GM21381 (cell line): ENCODE measurements at regions not wholly inside any gene's neighbourhood (a gene's known extent, or its start where the extent isn't known, plus 50 kb on each side); places are given as distances from the start of the nearest gene placed in this dataset.

Source experiments
- ATAC-seq: cut with Tn5 transposase; IDR thresholded peaks from one replicate; pipeline ENCODE4 v1.9.1; 2021; ENCODE audit warnings: mild to moderate bottlenecking, moderate library complexity; ENCODE audit not compliant: unreplicated experiment

DNA sequence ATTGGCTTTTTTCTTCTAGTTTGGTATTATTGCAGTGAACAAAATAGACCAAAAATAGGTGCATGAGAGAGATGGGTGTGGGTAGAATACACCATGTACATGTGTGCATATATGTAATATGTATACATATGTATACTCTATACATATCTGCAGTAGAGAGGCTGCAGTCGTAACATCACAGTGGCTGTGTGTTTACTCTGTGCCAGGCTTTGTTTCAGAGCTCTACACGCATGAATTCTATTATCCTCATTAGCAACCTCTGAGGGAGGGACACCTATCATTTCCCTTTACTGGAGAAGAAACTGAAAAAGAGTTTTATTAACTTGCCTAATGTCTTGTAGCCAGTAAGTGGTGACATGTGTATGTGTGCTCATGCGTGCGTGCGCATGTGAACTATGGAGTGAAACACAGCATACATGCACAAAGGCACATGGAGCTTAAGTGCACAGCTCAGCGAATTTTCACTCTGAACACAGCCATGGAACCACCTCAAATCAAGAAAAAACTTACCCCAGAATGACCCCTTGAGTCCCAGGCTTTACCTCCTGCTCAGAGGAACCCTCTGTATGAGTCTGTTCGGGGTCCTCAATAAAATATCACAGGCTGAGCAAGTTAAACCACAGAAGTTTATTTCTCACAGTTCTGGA is 452.5 kb downstream of the CDH26 start:
- ATAC-seq, result no peak

DNA sequence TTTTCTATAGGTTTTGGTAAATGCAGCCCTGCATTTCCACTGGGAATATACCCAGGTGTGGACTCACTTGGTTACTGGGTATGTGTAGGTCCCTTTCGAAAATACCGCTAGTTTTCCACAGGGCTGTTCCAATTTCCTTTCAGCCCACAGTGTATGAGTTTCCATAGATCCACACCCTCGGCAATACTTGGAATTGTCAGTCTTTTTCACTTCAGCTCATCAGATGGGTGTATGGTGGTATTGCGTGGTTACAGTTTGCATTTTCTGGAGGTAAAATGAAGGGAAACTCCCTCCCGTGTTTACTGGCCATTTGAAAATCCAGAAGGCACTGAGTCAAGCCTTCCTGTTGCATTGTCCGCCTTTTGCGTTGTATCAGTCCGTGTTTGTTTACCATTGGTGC is 453.6 kb downstream of the CDH26 start:
- ATAC-seq, result no peak

DNA sequence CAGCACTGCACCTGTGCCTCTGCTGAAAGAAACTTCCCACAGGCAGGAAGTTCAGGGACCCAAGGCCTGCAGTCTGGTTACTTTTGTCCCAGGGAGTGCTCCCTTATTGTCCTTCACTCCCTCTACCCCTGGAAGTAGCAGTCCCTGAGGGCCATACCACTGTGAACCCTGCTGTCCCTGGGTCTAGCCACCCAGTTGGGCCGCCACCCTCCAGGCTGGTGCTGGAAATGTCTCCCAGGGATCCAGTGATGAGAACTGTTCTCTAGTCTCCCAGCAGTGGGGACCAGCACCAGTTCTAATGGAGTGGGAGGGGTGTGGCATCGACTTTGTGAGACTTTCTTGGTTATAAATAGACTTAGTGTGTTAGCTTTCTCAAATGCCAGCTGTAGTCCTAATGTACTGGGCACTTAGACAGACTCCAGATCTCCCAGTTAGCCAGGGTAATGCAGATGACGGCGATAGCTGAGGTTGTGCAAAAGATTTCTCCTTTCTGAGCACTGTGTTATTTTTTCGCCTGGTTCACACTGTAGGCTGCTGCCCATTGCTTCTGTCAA is 462.5 kb downstream of the CDH26 start:
- ATAC-seq, result no peak

DNA sequence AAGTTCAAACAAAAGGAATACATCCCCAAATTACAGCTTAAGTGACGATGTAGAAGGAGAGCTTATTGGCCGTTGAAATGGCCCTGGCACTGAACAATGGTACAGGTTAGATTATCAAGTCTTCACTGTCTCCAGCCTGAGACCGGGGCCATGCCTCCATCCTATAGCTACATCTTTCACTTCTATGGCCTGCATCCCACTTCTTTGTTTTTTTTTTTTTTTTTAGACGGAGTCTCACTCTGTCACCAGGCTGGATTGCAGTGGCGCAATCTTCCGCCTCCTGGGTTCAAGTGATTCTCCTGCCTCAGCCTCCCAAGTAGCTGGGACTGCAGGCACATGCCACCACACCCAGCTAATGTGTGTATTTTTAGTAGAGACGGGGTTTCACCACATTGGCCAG is 464.6 kb downstream of the CDH26 start:
- ATAC-seq, result no peak

DNA sequence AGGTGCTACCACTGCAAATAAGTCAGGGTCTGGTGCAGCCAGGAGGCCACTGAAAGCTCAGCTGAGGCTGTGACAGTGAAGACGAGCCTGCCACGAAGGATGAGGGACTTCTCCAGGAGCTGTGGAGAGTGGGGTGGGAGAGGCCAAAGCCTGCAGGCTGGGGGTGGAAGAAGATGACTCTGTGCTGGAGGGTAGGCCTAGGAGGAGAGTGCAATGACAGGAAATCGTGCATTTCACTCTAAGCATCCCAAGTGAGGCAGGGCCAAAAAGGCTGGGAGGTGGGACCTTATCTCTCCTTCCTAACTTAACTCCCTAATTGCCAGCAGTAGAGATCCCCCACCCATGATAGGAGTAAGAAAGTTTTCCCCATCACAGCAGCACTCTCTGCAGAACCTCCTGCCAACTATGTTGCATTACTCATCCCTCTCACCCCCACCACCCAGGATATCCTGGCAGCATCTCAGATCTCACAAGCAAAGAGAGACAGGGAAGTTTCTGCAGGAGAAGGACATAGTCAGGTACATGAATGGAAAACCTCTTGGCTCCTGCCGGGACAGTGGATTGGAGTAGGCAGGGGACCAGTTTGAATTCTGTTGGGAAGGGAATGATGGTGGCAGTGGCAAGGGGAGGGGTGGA is 466.2 kb downstream of the CDH26 start:
- no peak for ATAC-seq

DNA sequence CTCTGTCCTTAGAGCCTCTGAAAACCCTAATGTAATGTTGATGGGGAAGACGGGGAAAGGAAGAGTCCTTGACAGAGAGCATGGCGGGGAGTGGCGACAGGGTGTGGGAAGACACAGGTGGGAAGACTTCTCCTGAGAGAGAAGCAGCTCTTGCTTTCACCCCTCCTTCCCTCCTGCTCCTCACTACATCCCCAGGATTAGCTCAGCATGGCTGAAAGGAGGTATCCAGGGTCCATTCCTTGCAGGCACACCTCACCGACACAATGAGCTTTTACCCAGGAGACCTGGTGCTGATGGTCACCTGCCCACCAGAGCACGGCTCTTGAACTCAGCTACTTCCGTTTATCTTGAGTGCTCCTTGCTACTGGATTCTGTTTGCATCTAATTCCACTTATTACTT is 469.3 kb downstream of the CDH26 start:
- ATAC-seq, result no peak

DNA sequence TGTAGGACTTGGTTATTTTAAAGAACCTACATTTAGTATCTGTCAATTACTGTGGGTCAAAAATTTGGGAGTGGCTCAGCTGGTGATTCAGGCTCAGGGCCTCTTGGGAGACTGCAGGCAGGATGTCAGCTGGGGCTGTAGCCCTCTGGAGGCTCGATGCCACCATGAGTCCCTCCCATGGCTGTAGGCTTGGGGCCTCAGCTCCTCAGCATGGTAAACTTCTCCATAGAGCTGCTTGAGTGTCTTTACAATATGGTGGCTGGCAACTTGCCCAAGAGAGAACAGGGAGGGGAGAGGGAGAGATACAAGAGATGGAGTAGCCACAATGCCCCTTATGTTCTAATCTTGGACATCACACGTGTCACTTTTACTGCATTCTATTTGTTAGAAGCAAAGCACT is 470.4 kb downstream of the CDH26 start:
- no peak for ATAC-seq

DNA sequence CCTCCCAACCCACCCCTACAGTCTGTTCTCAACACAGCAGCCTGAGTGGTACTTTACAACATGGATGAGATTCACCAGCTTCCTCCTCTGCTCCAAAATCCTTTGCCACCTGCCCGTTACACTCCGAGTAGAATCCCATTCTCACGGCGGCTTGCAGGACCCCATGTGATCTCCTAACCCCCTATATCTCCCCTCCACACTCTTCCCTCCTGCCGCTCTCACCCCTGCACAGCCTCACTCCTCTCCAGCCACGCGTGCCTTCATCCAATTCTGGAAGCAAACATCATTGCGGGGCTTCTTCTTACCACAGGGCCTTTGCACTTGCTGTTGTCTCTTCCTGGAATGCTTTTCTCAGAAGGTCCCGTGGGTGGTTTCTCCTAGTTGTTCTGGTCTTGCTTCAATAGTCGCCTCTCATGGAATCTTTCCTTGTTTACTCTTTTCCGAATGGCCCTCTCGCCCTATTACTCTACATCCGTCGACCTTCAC is 472.3 kb downstream of the CDH26 start:
- ATAC-seq, result no peak

DNA sequence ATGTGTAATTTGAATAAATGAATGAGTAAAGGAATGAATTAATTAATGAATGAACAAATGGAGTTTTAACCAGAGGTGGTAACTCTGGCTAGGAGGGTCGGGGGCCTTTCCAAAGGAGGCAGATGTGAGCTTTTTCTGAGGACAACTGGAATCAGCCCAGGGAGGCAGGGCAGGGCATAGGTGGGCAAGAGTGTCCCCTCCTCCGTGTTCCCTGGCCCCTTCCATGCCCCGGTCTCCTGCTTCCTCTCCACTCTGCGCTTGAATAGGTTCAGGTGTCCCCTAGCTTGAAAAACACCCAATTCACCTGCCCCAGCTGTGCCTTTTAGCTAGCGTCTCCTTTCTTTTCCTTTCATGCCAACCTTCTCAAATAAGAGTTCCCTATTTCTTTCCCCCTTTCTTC is 473.1 kb downstream of the CDH26 start:
- no peak for ATAC-seq

DNA sequence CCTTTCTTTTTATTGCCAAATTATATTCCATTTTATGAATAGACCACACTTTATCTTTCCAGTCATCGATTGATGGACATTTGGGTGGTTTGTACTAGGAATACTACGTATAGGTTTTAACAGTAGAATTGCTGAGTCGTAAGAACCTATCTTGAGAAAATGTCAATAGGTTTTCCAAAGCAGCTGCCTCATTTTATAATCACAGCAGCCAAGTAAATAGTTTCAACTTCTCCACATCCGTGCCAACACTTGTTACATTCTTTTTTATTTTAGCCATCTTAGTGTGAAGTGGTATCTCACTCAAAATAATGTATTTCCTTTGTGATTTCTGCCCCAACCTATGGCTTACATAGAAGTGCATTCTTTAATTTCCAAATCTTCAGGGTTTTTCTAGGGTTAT is 479.2 kb downstream of the CDH26 start:
- no peak for ATAC-seq

DNA sequence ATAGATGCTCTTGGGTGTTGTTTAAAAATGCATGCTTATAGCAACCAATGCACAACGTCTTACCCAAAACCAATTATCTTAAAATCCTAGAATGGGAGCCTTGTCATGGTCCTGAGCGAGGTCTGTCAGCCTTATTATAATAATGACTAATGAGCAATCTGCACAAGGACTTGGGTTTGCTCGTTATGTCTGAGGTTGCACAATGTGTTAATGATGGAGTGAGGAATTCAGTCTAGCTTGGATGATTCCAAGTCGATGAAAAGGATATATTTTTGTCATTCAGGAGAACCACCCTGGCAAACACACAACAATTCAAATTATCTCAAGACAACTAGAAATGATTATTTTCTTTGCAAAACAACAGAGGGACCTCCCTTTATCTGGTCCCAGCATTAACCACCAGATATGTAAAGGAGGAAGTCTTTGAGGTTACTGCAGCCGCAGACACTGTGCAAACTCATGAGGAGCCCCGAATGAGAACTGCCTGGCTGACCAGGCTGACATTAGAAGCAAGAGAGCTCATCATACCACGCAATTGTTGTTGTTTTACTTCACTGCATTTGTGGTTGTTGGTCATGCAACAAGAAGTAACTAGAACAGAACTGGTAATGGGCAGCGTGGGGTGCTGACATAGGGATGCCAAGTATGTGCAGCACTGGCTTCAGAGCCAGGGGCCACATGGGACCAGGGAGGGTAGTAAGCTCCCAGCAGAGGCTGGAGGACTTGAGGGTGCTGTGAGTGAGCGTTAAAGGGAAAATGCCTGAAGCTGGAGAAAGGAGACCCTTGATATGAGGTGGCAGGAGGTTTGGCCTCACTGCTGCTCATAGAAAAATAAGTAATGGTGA is 488.3 kb downstream of the CDH26 start:
- no peak for ATAC-seq

DNA sequence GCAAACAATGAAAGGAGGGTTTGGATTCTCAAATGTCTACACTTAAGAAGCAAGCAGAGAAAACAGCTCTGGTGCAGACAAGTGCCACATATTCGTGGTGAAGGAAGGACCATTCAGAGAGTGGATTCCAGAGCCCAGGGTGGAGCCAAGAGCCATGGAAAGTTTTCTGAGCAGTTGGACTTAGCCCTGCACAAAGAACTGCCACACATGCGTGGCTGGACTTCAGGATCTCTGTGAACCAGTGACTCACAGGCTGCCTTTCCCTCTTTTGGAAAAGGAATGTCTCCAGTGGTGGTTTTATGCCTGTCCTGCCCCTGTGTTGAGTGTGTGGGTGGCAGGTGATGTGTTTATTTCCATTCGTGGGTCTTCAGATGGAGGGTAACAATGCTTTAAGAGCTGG is 489.5 kb downstream of the CDH26 start:
- no peak for ATAC-seq

DNA sequence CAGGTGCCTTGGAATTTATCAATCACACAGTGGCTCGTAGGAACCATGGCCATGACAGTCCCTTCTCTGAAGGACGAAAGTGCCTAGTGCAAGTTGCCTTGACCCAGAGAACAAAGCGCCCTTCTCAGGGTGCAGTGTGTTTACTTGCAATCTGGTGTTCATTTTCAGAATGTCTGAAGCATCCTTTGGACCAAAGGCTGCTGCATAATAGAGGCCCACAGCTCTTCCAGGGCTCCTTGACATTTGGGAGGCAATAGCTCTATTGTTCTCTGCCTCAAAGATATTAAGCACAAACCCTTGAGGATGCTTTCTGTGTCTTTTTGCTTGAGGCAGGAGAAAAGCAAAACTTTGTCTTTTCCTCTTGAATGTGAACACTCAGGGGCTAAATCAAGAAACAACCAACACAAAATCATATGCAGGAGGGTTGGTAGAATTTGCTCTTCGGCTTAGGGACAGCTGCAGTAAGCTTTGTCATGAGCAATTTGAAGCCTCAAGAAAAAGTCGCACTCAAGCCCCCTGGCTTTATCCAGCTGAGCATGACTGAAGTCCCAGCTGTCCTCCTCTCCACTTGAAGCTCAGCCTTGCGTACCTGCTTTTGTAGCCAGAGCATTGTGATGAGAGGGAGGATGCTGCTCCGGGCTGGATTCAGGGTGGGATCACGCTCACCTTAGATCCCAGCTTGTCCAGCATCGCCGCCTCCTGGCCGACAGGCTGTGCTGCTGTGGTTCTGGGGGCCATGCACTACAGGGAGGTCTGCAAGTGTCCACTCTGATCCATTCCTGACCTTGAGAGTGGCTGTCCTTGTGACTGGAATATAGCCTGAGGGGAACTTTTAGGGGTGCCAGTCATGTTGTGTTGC is 495.4 kb downstream of the CDH26 start:
- ATAC-seq, result no peak

DNA sequence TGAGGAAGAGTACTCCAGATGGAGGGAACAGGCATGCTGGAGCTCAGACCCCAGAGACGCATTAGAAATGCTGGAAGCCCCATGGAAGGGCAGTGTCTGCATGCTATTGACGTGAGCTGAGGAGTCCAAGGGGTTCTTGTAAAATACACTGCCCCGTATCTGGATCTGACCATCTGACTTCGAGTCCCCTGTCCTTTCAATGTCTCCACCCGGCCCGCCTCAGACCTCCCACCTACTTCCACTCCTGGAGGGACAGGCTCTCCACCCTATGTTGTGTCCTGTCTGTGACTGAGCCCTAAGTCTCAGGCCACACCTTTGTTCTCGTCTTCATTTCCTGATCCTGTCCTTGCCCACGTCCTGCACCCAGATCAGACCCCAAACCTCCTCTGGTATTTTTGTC is 496.3 kb downstream of the CDH26 start:
- ATAC-seq, result no peak

DNA sequence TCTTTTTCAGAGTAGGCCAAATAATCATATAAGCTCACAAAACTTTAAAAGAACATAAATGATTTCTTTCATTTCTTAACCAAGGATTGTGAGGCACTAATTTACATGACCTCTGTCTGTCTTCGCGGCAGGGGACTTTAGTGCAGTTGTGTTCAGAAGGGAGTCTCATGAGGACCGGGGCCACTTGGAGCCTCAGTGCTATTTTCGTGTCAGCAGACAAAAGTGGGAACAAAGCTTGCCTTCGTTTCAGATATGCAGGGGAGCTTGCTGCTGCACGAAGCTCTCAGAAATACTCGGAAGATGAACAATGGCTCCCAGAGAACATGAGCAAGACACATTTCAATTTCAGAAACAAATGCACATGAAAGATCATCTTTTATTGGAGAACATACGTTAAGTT is 497.0 kb downstream of the CDH26 start:
- ATAC-seq, result no peak

DNA sequence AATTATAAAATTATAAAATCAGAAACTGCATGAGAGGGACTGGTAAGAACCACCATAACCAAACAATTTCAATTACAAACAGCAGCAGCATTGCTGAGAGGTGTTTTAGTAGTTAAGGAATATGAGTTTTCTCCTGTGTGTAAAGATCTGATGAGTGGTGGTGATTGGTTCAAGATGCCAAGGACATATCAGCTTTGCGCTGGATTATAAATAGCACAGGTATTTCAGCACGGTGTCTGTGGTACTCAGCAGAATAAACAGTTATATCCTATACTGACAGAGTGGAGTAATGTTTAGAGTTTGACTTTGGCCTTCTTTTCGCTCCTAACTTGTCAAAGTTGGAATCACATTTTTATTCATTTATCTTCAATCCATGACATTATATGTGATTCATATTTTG is 501.0 kb downstream of the CDH26 start:
- ATAC-seq, result no peak

DNA sequence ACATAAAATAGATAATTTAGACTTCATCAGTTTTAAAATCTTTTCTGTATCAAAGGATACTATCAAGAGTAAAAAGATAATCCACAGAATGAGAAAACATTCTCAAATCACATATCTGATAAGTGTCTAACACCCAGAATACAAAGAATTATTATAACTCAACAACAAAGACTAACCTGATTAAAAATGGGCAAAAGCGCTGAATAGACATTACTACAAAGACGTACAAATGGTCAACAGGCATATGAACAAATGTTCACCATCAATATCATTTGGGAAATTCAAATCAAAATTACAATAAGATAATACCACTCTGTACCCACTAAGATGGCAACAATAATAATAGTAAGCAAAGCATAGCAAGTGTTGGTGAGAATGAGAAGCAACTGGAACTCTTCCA is 503.8 kb downstream of the CDH26 start:
- no peak for ATAC-seq

DNA sequence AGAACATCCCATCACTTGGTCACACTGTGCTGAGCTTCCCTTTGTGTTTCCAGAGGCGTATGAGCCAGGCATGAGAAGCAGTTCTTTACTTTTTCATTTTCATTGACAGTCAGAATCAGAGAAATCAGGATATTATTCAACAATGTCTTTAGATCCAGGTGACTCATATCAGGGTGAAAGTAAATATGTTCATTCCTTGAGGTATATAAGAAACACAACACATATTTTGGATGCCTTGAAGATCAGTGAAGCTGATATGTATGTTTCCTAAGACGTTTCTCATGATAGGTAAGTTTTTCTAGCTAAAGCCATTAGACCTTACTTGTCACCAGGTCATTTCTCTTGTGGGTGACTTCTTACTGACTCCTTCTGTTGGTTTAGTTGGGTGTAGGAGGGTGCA is 505.6 kb downstream of the CDH26 start:
- no peak for ATAC-seq

DNA sequence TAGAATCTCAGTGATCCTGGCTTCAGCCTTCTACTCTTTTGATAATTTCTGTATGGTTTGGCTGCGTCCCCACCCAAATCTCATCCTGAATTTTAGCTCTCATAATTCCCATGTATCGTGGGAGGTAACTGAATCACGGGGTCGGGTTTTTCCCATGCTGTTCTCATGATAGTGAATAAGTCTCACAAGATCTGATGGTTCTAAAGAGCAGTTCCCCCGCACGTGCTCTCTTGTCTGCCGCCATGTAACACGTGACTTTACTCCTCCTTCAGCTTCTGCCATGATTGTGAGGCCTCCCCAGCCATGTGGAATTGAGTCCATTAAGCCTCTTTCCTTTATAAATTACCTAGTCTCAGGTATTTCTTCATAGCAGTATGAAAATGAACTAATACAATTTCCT is 507.2 kb downstream of the CDH26 start:
- no peak for ATAC-seq

DNA sequence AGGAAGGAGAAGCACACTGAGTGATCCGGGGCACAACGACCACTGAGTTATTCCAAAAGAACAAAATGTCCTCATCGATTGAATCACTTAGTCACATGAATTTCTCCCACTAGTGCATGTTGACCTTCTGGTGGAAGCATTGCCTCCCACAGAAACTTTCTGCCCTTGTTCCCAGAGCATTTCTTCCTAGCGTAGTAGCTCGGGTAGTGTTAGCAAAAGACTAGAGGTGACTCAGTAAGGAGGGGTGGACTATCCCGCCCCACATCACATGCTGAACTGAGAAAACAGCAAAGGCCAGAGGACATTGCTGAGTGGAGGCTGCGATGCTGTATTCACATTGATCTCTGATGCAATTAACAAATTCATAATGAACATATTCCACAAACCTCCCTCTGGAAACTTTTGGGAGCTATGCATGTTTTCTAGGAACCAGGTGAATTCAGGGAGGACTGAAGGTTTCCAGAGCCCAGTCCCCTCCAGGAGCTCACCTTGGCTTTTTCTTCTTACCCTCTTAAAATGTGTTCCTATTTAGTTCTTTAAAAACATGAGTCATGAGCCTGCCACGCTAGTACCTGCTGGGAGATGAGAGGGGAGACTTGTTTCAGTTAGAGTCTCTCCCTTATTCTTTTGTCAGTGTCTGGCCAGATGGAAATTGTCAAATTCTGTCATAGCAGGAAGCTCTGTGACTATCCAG is 507.9 kb downstream of the CDH26 start:
- ATAC-seq, result no peak
